Stimulated activated naive CD8-positive, alpha-beta T cell treated with anti-CD3 and anti-CD28 coated beads, Interleukin-15, Interleukin-2, amounts not matched to agents 100 U/mL and 50 U/mL, for 24 hours (primary cell): ENCODE measurements at regions not wholly inside any gene's neighbourhood (a gene's known extent, or its start where the extent isn't known, plus 50 kb on each side); places are given as distances from the start of the nearest gene placed in this dataset.

ENCODE experiments used
- ATAC-seq: fragments of 150-1000 bp; cut with Tn5 transposase; one replicate; pipeline ENCODE4 v1.10.0; 2021
- DNase-seq: peaks from one replicate; pipeline ENCODE4 v3.0.0; 2021

GRCh38 chr7:52897288-52897687 is 138.1 kb upstream of the POM121L12 start:
- no peak for DNase-seq
- ATAC-seq: no peak

- no peak for ATAC-seq
- no peak for DNase-seq
Observed at GRCh38 chr7:52877240-52877639, 158.2 kb upstream of the POM121L12 start.

- no peak for DNase-seq
- ATAC-seq: no peak
Observed at GRCh38 chr7:52876402-52876801, 159.0 kb upstream of the POM121L12 start.

GRCh38 chr7:52863652-52864051 is 171.8 kb upstream of the POM121L12 start:
- no peak for ATAC-seq
- no peak for DNase-seq

GRCh38 chr7:52862321-52862720 is 173.1 kb upstream of the POM121L12 start:
- ATAC-seq: no peak

GRCh38 chr7:52857367-52857766 is 178.1 kb upstream of the POM121L12 start:
- DNase-seq (no peak), ATAC-seq (no peak)

More at GRCh38 chr7:52862321-52862720, 173.1 kb upstream of the POM121L12 start:
- DNase-seq: no peak

GRCh38 chr7:52854681-52855080 is 180.8 kb upstream of the POM121L12 start:
- DNase-seq (no peak), ATAC-seq (no peak)

- ATAC-seq: no peak
- DNase-seq: no peak
Observed at GRCh38 chr7:52851547-52851946, 183.9 kb upstream of the POM121L12 start.

GRCh38 chr7:52843436-52843835 is 192.0 kb upstream of the POM121L12 start:
- no peak for DNase-seq

GRCh38 chr7:52842202-52842900 is 193.1 kb upstream of the POM121L12 start:
- no peak for DNase-seq
- no peak for ATAC-seq

More at GRCh38 chr7:52843436-52843835, 192.0 kb upstream of the POM121L12 start:
- no peak for ATAC-seq

- no peak for ATAC-seq
- DNase-seq: no peak
Observed at GRCh38 chr7:52838981-52839411, 196.4 kb upstream of the POM121L12 start.

- ATAC-seq (no peak), DNase-seq (no peak)
Observed at GRCh38 chr7:52831321-52831720, 204.1 kb upstream of the POM121L12 start.

- no peak for ATAC-seq
- DNase-seq: no peak
Observed at GRCh38 chr7:52830801-52831200, 204.6 kb upstream of the POM121L12 start.

- no peak for ATAC-seq
- DNase-seq: no peak
Observed at GRCh38 chr7:52826515-52827265, 208.7 kb upstream of the POM121L12 start.

GRCh38 chr7:52825611-52826010 is 209.8 kb upstream of the POM121L12 start:
- ATAC-seq (no peak), DNase-seq (no peak)

- no peak for DNase-seq
- ATAC-seq: no peak
Observed at GRCh38 chr7:52811537-52811936, 223.9 kb upstream of the POM121L12 start.

GRCh38 chr7:52799817-52800216 is 235.6 kb upstream of the POM121L12 start:
- DNase-seq: no peak
- no peak for ATAC-seq

- ATAC-seq: no peak
- no peak for DNase-seq
Observed at GRCh38 chr7:52797801-52798200, 237.6 kb upstream of the POM121L12 start.

GRCh38 chr7:52794621-52795020 is 240.8 kb upstream of the POM121L12 start:
- DNase-seq: no peak

GRCh38 chr7:52791176-52791700 is 244.2 kb upstream of the POM121L12 start:
- ATAC-seq (no peak), DNase-seq (no peak)

More at GRCh38 chr7:52794621-52795020, 240.8 kb upstream of the POM121L12 start:
- ATAC-seq: no peak

- DNase-seq (no peak), ATAC-seq (no peak)
Observed at GRCh38 chr7:52786174-52786573, 249.3 kb upstream of the POM121L12 start.

- ATAC-seq (no peak), DNase-seq (no peak)
Observed at GRCh38 chr7:52782348-52782747, 253.1 kb upstream of the POM121L12 start.

GRCh38 chr7:52781250-52781649 is 254.2 kb upstream of the POM121L12 start:
- DNase-seq (no peak), ATAC-seq (no peak)
